ENCODE measurements at regions not wholly inside any gene's neighbourhood (a gene's known extent, or its start where the extent isn't known, plus 50 kb on each side); places are given as distances from the start of the nearest gene placed in this dataset.

DNA sequence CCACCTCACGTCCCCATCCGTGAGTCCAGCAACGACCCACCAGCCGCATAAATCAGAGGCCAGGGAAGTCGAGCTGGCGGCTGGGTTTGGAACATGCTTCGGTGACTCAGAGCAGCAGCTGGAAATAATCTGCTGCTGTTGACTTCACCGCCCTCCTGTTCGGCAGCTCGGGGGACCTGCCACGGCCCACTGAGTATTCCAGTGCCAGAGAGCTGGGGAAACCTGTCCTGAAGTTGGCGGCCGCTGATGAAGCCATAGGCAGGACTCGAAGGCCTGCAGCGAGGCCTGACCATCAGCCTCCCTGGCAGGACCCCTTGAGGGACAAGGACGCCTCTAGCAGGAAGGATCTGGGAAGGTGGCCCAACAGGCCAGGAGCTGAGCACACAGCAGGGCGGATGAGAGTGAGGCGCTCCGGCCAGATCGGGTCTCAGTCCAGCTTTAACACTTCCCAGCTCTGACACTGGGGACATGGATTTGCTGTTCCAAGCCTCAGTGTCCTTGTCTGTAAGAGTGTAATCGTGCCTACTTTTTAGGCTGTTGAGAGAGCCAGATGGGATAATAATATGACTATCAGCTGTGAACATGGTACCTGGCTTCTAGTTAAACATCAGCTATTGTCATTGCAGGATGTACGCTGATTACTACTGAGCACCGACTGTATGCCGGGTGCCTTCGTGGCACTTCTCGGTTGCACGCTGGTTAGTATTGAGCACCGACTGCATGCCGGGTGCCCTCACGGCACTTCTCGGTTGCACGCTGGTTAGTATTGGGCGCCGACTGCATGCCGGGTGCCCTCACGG is 50.4 kb upstream of the CIBAR2 start:
- Histone ChIP-seq H3K4me1 (ENCODE audit: insufficient read depth, low read length) (peaks cover 13% of the 10 kb centered on the region), H3K9me3 (ENCODE audit: insufficient read depth, low read depth, low read length) (no peaks in the 10 kb centered on the region), H3K27ac (ENCODE audit: low read depth, low read length) (no peak overlapping the region), H3K27me3 (ENCODE audit: insufficient read depth, low read length) (no peaks in the 10 kb centered on the region), H3K36me3 (ENCODE audit: insufficient read depth, low read length) (no peaks in the 10 kb centered on the region), H3K4me3 (ENCODE audit: low read length) (no peak overlapping the region), H3K9ac (ENCODE audit: low read depth, low read length) (no peak overlapping the region)
- 90% methylated on average over 36 of the region's 36 CpGs for WGBS

DNA sequence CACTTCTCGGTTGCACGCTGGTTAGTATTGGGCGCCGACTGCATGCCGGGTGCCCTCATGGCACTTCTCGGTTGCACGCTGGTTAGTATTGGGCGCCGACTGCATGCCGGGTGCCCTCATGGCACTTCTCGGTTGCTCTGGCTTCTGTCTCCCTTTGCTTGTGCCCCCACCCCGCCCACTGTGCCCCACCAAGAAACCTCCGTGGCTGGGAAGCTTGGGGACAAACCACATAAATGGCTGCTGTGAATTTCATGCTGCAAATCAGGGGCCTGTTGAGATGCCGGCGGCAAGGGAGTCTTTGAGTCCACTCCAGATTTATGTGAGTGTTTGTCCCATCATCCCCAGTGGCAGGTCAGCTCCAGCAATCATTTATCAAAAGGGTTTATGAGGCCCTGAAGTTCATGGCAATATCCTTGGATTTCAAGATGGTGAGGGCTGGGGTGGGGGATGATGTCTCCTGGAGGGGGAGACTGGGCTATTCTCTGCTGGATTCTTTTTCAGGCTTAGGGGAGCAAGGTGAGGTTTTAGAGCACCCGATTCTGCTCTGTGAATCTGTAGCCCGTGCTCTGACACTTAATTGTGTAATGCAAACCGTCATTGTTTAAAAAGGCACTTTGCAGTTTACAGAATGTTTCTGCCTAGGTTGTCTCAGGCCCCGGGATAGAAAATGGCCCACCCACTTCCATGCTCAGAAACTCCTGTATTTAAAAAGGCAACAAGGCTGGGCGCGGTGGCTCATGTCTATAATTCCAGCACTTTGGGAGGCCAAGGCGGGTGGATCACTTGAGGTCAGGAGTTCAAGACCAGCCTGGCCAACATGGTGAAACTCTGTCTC is 51.2 kb upstream of the CIBAR2 start:
- Histone ChIP-seq H3K9ac (ENCODE audit: low read depth, low read length) (no peak overlapping the region), H3K4me3 (ENCODE audit: low read length) (no peak overlapping the region), H3K27ac (ENCODE audit: low read depth, low read length) (no peak overlapping the region), H3K36me3 (ENCODE audit: insufficient read depth, low read length) (no peaks in the 10 kb centered on the region), H3K4me1 (ENCODE audit: insufficient read depth, low read length) (peaks cover 17% of the 10 kb centered on the region), H3K9me3 (ENCODE audit: insufficient read depth, low read depth, low read length) (no peaks in the 10 kb centered on the region), H3K27me3 (ENCODE audit: insufficient read depth, low read length) (no peaks in the 10 kb centered on the region)
- 92% methylated on average over 22 of the region's 22 CpGs for WGBS

DNA sequence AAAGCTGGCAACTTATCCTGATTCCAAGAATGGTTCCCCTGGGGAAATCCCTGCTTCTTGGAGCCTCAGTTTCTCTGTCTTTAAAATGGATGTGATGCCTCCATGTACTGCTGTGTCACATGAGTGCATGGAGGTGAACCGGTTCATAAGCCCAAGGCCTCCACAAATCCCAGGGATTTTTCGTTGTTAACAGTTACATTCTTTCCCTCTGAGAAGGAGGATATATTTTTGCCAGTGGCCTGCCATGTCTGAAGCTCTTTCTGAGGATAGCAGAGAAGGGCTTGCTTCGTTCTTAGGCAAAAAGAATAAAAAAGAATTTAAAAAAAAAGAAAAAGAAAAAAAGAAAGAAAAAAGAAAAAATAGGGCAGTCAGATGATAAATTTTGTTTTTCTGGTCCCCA is 52.2 kb upstream of the CIBAR2 start:
- 0 out of 2 replicates have a peak, but pooled peaks cover under 1% of the 10 kb centered on the region for H3K27me3 ChIP-seq (ENCODE audit: insufficient read depth, low read length)
- no peak overlapping the region for H3K4me3 ChIP-seq (ENCODE audit: low read length)
- H3K27ac ChIP-seq (ENCODE audit: low read depth, low read length), result no peak overlapping the region
- H3K9ac ChIP-seq (ENCODE audit: low read depth, low read length), result no peak overlapping the region
- H3K4me1 ChIP-seq (ENCODE audit: insufficient read depth, low read length), result peaks cover 17% of the 10 kb centered on the region
- no peaks in the 10 kb centered on the region for H3K36me3 ChIP-seq (ENCODE audit: insufficient read depth, low read length)
- WGBS, result 100% methylated on average over 3 of the region's 3 CpGs
- H3K9me3 ChIP-seq (ENCODE audit: insufficient read depth, low read depth, low read length), result no peaks in the 10 kb centered on the region

DNA sequence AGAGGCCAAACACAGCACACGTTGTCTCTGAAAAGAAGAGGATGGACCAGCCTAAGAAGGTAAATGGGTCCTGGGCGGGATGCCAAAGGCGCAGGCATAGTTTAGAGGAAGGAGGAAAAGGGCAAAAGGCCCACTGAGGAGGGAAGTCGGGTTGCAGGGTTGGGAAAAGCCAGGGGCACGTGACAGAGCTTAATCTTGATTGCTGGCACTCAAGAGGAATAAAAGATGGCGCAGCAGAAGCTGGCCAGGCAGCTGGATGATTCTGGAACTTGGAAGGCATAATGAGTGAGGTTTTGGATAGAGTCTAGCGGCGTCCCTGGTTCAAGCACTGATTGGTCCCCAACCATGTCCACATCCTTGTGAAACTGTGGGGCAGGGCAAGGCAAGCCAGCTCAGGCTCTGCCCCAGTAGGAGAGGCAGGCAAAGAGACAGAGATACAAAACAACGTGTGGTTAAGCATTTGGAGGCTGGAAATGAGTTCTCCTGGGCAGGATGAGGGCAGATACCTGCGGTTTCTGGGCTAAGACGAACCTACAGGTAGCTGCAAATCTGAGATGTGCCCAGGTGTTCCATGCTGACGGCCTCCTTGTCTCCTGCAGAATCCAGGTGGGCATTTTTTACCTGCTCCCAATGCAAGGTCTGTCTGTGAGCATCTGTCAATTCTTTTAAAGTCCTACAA is 52.7 kb upstream of the CIBAR2 start:
- Histone ChIP-seq H3K27me3 (ENCODE audit: insufficient read depth, low read length) (peaks cover 6% of the 10 kb centered on the region), H3K9me3 (ENCODE audit: insufficient read depth, low read depth, low read length) (no peaks in the 10 kb centered on the region), H3K9ac (ENCODE audit: low read depth, low read length) (no peak overlapping the region), H3K4me3 (ENCODE audit: low read length) (no peak overlapping the region), H3K27ac (ENCODE audit: low read depth, low read length) (no peak overlapping the region), H3K36me3 (ENCODE audit: insufficient read depth, low read length) (no peaks in the 10 kb centered on the region), H3K4me1 (ENCODE audit: insufficient read depth, low read length) (peaks cover 17% of the 10 kb centered on the region)
- 88% methylated on average over 12 of the region's 12 CpGs for WGBS

DNA sequence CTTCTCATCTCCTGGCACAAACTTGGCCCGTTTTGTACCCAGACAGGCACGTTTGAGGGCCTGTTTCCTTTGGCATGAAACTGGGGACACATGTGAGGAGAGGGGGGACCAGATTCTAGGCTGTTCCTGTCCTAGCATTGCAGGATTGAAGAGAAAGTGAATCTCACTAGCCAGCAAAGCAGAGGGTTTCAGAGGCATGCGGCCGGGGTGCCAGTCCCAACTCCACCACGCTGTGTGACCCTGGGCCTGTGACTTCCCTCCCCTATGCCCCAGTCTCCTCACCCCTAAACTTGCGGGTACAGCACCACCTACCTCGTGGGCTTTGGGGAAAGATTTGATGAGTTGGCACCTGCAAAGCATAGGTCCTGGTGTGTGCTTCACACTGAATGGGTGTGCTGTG is 53.5 kb upstream of the CIBAR2 start:
- WGBS, result 93% methylated on average over 7 of the region's 7 CpGs
- Histone ChIP-seq H3K4me1 (ENCODE audit: insufficient read depth, low read length) (peaks cover 19% of the 10 kb centered on the region), H3K4me3 (ENCODE audit: low read length) (no peak overlapping the region), H3K27me3 (ENCODE audit: insufficient read depth, low read length) (peaks cover 14% of the 10 kb centered on the region), H3K9ac (ENCODE audit: low read depth, low read length) (no peak overlapping the region), H3K9me3 (ENCODE audit: insufficient read depth, low read depth, low read length) (no peaks in the 10 kb centered on the region), H3K27ac (ENCODE audit: low read depth, low read length) (no peak overlapping the region), H3K36me3 (ENCODE audit: insufficient read depth, low read length) (no peaks in the 10 kb centered on the region)

DNA sequence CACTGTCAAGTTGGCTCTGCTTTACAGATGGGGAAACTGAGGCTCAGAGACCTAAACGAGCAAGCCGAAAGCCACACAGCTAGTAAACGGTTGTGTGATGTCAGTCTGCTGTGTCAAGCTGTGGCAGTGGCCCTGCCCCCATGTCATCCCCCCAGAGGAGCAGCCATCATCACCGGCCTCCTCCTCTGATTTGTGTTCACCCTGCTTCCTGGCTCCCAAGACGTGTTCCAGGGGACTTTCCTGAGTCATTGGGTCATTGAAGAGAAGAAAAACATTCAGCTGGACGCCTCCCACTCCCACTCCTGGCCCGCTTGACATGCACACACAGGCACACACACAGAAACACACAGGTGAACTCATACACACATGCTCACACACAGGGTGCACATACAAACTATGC is 54.0 kb upstream of the CIBAR2 start:
- 88% methylated on average over 7 of the region's 7 CpGs for WGBS
- H3K36me3 ChIP-seq (ENCODE audit: insufficient read depth, low read length), result no peaks in the 10 kb centered on the region
- peaks cover 19% of the 10 kb centered on the region for H3K4me1 ChIP-seq (ENCODE audit: insufficient read depth, low read length)
- no peaks in the 10 kb centered on the region for H3K9me3 ChIP-seq (ENCODE audit: insufficient read depth, low read depth, low read length)
- H3K9ac ChIP-seq (ENCODE audit: low read depth, low read length), result no peak overlapping the region
- H3K27ac ChIP-seq (ENCODE audit: low read depth, low read length), result no peak overlapping the region
- peaks cover 19% of the 10 kb centered on the region for H3K27me3 ChIP-seq (ENCODE audit: insufficient read depth, low read length)
- no peak overlapping the region for H3K4me3 ChIP-seq (ENCODE audit: low read length)

DNA sequence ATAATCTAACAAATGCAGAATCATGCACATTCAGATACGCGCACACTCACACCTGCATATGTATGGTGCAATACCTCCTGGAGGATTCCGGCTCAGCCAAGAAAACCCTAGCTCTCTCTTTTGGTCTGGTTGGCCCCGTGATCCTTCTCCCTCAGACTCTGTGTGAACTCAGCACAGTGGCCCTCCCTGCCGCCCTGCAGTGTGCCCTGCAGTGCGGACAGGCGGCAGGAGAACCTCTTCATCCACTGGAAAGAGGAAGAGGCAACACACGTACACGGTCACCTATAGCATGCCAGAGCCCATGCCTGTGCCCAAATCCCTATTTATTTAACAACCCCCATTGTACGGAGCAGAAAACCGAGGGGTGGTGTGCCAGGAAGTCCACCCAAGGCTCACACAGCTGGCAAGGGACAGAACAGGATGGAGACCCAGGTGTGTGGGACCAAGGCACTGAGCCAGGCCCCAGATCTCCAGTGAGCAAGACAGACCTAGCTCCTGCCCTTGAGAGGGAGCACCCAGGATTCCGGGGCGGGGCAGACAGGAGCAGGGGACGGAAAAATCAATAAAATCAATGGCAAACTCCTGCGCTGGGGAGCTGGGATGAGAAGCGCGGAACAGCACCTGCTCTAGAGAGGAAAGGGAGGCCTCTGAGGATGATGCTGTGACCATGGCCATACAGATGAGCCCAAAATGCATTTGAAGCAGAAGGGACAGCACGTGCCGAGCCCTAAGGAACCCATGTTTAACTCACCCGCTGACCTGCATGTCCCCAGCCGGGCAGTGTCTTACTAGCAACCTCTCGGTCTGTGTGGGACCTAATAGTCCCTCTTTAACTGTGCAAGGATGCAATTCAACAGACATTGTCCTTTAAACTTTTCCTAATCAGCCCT is 54.7 kb upstream of the CIBAR2 start:
- H3K4me1 ChIP-seq (ENCODE audit: insufficient read depth, low read length), result peaks cover 19% of the 10 kb centered on the region
- H3K4me3 ChIP-seq (ENCODE audit: low read length), result no peak overlapping the region
- peaks cover 21% of the 10 kb centered on the region for H3K27me3 ChIP-seq (ENCODE audit: insufficient read depth, low read length)
- whole genome bisulfite sequencing, result 86% methylated on average over 22 of the region's 22 CpGs
- H3K9ac ChIP-seq (ENCODE audit: low read depth, low read length), result no peak overlapping the region
- H3K36me3 ChIP-seq (ENCODE audit: insufficient read depth, low read length), result no peaks in the 10 kb centered on the region
- no peaks in the 10 kb centered on the region for H3K9me3 ChIP-seq (ENCODE audit: insufficient read depth, low read depth, low read length)
- H3K27ac ChIP-seq (ENCODE audit: low read depth, low read length), result no peak overlapping the region

DNA sequence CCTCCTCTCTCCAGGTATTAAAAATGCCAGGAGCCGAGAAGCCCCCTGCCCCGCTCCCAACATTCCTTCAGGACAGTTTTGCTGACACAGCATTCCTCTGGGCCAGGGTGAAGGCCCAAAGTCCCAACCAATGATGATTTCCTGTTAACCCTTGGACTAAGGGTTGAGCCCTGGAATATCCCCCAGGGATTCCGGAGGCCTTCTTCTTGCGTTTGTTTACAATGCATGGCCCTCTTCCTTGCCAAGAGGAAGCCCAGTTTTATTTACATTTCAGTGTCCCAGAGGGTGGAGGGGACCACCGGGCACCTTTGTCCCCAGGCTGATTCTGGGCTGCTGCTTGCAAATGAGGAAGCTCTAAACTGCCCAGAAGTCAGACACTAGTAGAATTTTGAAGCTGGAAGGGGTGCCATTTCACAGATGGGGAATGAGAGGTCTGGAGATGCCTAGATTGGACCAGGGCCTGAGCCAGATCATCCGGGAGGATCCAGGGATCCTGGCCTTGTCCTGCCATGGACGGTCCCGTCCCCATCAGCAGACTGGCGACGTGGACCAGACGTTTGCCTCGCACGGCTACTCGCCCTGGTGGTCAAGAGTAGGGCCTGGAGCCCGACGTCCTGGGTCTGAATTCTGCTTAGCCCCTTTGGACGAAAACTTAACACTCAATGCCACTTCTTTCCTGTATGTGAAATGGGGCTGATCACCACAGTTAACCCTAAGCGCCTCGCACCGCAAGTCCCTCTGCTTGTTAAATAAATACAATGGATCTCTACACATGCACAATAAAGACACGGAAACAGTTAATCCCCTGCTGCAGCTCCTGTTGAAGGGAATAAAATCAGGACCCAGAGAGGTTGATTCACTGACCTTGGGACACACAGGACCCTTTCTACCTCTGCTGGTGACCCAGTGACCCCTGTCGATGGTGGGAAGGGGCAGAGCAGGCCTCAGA is 55.6 kb upstream of the CIBAR2 start:
- no peaks in the 10 kb centered on the region for H3K9me3 ChIP-seq (ENCODE audit: insufficient read depth, low read depth, low read length)
- peaks cover 21% of the 10 kb centered on the region for H3K27me3 ChIP-seq (ENCODE audit: insufficient read depth, low read length)
- WGBS, result 58% methylated on average over 22 of the region's 22 CpGs
- peaks cover 24% of the 10 kb centered on the region for H3K4me1 ChIP-seq (ENCODE audit: insufficient read depth, low read length)
- peak overlapping the region; percentile 56 for H3K4me3 ChIP-seq (ENCODE audit: low read length)
- H3K9ac ChIP-seq (ENCODE audit: low read depth, low read length), result no peak overlapping the region
- no peak overlapping the region for H3K27ac ChIP-seq (ENCODE audit: low read depth, low read length)
- no peaks in the 10 kb centered on the region for H3K36me3 ChIP-seq (ENCODE audit: insufficient read depth, low read length)

DNA sequence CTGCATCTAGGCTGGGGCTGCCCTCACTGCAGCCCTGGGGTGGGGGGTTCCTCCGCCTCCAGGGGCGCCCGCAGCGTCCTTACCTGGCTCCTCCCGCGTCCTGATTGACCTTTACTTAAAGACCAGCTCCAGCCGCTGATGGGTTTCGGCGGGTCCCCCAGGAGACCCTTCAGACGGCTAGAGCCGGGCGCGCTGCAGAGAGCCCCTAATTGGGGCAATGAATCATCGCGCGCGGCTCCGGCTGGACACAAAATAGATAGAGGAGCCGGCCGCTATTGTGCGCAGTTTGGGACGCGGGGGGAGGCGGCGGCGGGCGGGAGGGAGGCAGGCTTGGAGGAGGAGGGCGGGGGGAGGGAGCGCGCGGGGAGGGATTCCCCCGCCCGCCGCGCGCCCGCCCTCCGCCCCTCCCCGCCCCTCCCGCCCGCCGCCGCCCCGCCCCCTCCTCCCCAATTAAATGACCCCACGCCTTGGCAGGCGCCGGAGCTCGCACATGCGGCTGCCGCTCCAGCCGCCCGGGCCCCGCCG is 56.5 kb upstream of the CIBAR2 start:
- H3K4me1 ChIP-seq (ENCODE audit: insufficient read depth, low read length), result peaks cover 34% of the 10 kb centered on the region
- 2% methylated on average over 30 of the region's 54 CpGs for WGBS
- H3K4me3 ChIP-seq (ENCODE audit: low read length), result peak overlapping the region; percentile 56
- peak overlapping the region; percentile 51; the same call in 1 of the 2 replicates for H3K9ac ChIP-seq (ENCODE audit: low read depth, low read length)
- peak overlapping the region; percentile 31; the same call in 1 of the 2 replicates for H3K27ac ChIP-seq (ENCODE audit: low read depth, low read length)
- no peaks in the 10 kb centered on the region for H3K36me3 ChIP-seq (ENCODE audit: insufficient read depth, low read length)
- peaks cover 21% of the 10 kb centered on the region for H3K27me3 ChIP-seq (ENCODE audit: insufficient read depth, low read length)
- no peaks in the 10 kb centered on the region for H3K9me3 ChIP-seq (ENCODE audit: insufficient read depth, low read depth, low read length)
